SK-N-MC (cell line): ENCODE measurements at regions not wholly inside any gene's neighbourhood (a gene's known extent, or its start where the extent isn't known, plus 50 kb on each side); places are given as distances from the start of the nearest gene placed in this dataset.

Source experiments
- EZH2 ChIP-seq: fragments of 200-600 bp; sonication (generic); IDR thresholded peaks from one replicate; pipeline ENCODE4 v1.6.1; 2017; ENCODE audit warnings: antibody characterized with exemption
- POLR2AphosphoS5 ChIP-seq: IDR thresholded peaks from 2 replicates; pipeline ENCODE4 v1.6.1; 2012; ENCODE audit warnings: mild to moderate bottlenecking, low read depth, low read length, borderline replicate concordance

DNA sequence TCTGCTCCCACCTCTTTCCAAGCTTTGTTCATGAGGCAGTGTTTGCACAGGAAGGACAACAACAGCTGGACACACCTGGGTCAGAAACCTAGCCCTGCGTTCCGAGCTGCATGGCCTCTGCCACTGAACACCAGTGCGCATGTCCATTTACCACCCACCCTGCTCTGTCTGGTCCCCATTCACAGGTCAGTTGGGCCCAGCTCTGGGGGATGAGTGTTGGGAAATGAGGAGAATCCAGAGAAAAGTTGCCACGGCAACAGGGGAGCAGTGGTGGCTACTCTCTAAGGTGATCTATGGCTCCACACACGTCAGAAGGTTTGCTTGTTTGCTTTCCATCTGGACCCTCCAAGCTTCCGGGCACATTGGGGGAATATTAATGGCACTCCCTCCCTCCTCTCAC, 70.4 kb upstream of the ASIC2 start:
- TF ChIP-seq EZH2 (no peak), POLR2AphosphoS5 (no peak)
